ENCODE measurements at regions not wholly inside any gene's neighbourhood (a gene's known extent, or its start where the extent isn't known, plus 50 kb on each side); places are given as distances from the start of the nearest gene placed in this dataset.
A peak's percentile ranks its signal among the peaks of the same experiment; 100 is the strongest.

GRCh38 chr4:175034007-175034406, 115.8 kb downstream of the ADAM29 start:
- H3K36me3 Mint-ChIP-seq (ENCODE audit: low read depth): peaks cover 48% of the 10 kb centered on the region
- ATAC-seq (no peak; the same call in 2 of the 3 replicates), DNase-seq (ENCODE audit: low spot score) (peak; percentile 38)
- H3K27me3 Mint-ChIP-seq (ENCODE audit: insufficient read depth, low read depth, poor library complexity): peaks cover 4% of the 10 kb centered on the region
- Histone ChIP-seq H3K9me2 (ENCODE audit: insufficient read depth) (no peaks in the 10 kb centered on the region), H3K27me3 (ENCODE audit: insufficient read depth) (no peaks in the 10 kb centered on the region), H3K36me3 (ENCODE audit: insufficient read depth) (peaks cover 15% of the 10 kb centered on the region), H3K4me3 (no peak overlapping the region), H3K4me1 (ENCODE audit: insufficient read depth) (no peaks in the 10 kb centered on the region), H3K79me2 (replicated peaks; ENCODE audit: insufficient read depth) (no peaks in the 10 kb centered on the region), H4K20me1 (replicated peaks; ENCODE audit: insufficient read depth) (no peaks in the 10 kb centered on the region), H2AFZ (no peak overlapping the region), H3F3A (replicated peaks; ENCODE audit: low read depth) (no peaks in the 10 kb centered on the region), H3K27ac (ENCODE audit: low read depth) (peak overlapping the region; percentile 61), H3K4me2 (no peak overlapping the region)
- H3K9me3 Mint-ChIP-seq: peaks cover 58% of the 10 kb centered on the region
- H3K4me3 Mint-ChIP-seq: no peak overlapping the region
- no peak overlapping the region for H3K27ac Mint-ChIP-seq
- TF ChIP-seq ZNF331 (CRISPR knock-in tag; IDR thresholded peaks at IDR 0.05; ENCODE audit: low read depth): no peak
- TF ChIP-seq NANOG (IDR thresholded peaks at IDR 0.05; ENCODE audit: borderline replicate concordance): peak; percentile 68; the same call in 1 of the 2 replicates
- H3K4me1 Mint-ChIP-seq: no peaks in the 10 kb centered on the region

DNA sequence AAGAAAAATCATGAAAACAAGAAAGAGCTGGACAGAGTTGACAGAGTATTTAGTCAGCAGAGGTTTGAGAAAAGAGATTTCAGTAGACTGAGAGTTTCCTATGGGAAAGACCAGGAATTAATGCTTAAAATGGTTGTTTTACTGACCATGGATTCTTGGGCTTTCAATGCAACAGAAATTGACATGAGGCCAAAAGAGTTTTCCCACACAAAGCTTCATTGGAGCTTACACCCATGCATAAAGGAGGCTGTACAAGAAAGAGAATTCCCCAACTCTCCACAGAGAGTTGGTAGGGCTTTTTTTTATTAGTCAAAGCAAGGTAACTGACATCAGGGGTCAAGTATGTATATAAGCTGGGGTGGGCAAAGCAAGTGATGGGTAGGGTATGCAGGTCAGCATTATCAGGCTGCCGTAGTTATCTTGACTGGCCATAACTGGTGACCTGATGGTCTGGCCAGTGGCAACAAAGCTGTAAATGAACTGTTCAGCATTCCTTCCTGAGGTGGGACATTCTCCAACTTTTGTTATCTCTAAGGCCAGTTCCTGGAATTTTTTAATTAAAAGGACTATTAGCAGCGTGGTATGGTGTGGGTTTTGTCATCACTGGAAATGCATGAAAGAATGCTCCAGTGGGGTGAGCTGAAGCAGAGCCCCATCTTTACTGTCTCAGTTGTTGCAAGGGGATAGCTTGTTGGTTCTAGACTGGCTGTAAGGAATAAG, 117.0 kb downstream of the ADAM29 start:
- Histone ChIP-seq H3K79me2 (replicated peaks; ENCODE audit: insufficient read depth) (no peaks in the 10 kb centered on the region), H3K4me2 (no peak overlapping the region), H2AFZ (no peak overlapping the region), H3K27me3 (ENCODE audit: insufficient read depth) (no peaks in the 10 kb centered on the region), H3F3A (replicated peaks; ENCODE audit: low read depth) (no peaks in the 10 kb centered on the region), H3K4me3 (no peak overlapping the region), H3K36me3 (ENCODE audit: insufficient read depth) (peaks cover 9% of the 10 kb centered on the region), H4K20me1 (replicated peaks; ENCODE audit: insufficient read depth) (no peaks in the 10 kb centered on the region), H3K4me1 (ENCODE audit: insufficient read depth) (no peaks in the 10 kb centered on the region), H3K9me2 (ENCODE audit: insufficient read depth) (no peaks in the 10 kb centered on the region), H3K27ac (ENCODE audit: low read depth) (no peak overlapping the region)
- H3K27me3 Mint-ChIP-seq (ENCODE audit: insufficient read depth, low read depth, poor library complexity): peaks cover 4% of the 10 kb centered on the region
- H3K4me3 Mint-ChIP-seq: no peak overlapping the region
- TF ChIP-seq NANOG (IDR thresholded peaks at IDR 0.05; ENCODE audit: borderline replicate concordance) (no peak), POLR2AphosphoS5 (IDR thresholded peaks at IDR 0.05; ENCODE audit: low read depth) (no peak), EZH2 (IDR thresholded peaks at IDR 0.05; ENCODE audit: low read depth, unreplicated experiment) (no peak), EZH2phosphoT487 (IDR thresholded peaks at IDR 0.05; ENCODE audit: unreplicated experiment) (no peak), ZNF331 (CRISPR knock-in tag; IDR thresholded peaks at IDR 0.05; ENCODE audit: low read depth) (no peak), REST (IDR thresholded peaks at IDR 0.05; ENCODE audit: unreplicated experiment) (no peak)
- TF ChIP-seq, protein P1, sequence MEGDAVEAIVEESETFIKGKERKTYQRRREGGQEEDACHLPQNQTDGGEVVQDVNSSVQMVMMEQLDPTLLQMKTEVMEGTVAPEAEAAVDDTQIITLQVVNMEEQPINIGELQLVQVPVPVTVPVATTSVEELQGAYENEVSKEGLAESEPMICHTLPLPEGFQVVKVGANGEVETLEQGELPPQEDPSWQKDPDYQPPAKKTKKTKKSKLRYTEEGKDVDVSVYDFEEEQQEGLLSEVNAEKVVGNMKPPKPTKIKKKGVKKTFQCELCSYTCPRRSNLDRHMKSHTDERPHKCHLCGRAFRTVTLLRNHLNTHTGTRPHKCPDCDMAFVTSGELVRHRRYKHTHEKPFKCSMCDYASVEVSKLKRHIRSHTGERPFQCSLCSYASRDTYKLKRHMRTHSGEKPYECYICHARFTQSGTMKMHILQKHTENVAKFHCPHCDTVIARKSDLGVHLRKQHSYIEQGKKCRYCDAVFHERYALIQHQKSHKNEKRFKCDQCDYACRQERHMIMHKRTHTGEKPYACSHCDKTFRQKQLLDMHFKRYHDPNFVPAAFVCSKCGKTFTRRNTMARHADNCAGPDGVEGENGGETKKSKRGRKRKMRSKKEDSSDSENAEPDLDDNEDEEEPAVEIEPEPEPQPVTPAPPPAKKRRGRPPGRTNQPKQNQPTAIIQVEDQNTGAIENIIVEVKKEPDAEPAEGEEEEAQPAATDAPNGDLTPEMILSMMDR (conservative IDR thresholded peaks at IDR 0.05; ENCODE audit: low read depth in 2 of 2): no peak
- H3K27ac Mint-ChIP-seq: no peak overlapping the region
- ATAC-seq (no peak), DNase-seq (ENCODE audit: low spot score) (no peak)
- no peaks in the 10 kb centered on the region for H3K4me1 Mint-ChIP-seq
- peaks cover 43% of the 10 kb centered on the region for H3K36me3 Mint-ChIP-seq (ENCODE audit: low read depth)
- peaks cover 48% of the 10 kb centered on the region for H3K9me3 Mint-ChIP-seq

Measured in GM23338 (cell line).